Endometrium (tissue), 2 donors: ENCODE measurements at regions not wholly inside any gene's neighbourhood (a gene's known extent, or its start where the extent isn't known, plus 50 kb on each side); places are given as distances from the start of the nearest gene placed in this dataset.

ENCODE experiments used
- FAIRE-seq: peaks from 2 replicates; lab custom pipeline; 2012; peaks lifted over from hg19 to GRCh38; lab: Jason Lieb, UNC
- donor health status: control.
- donor health status: control.

GRCh38 chr4:145234091-145234706, 53.8 kb upstream of the OTUD4 start:
- FAIRE-seq = peak; percentile 43

- FAIRE-seq = no peak
These were observed 51.7 kb upstream of the OTUD4 start for GRCh38 chr4:145231906-145232700.

GRCh38 chr4:145230726-145231125, 50.3 kb upstream of the OTUD4 start:
- no peak for FAIRE-seq
